Right kidney (tissue), 1 donor: ENCODE measurements at regions not wholly inside any gene's neighbourhood (a gene's known extent, or its start where the extent isn't known, plus 50 kb on each side); places are given as distances from the start of the nearest gene placed in this dataset.
"Not testable (repeated sequence)": the region's sequence is repeated elsewhere in the genome, so short reads cannot be mapped to it uniquely, and the experiment has no call there.

Source experiments
- DNase-seq: peaks from one replicate; pipeline ENCODE4 v3.0.0-alpha.2; 2016

DNA sequence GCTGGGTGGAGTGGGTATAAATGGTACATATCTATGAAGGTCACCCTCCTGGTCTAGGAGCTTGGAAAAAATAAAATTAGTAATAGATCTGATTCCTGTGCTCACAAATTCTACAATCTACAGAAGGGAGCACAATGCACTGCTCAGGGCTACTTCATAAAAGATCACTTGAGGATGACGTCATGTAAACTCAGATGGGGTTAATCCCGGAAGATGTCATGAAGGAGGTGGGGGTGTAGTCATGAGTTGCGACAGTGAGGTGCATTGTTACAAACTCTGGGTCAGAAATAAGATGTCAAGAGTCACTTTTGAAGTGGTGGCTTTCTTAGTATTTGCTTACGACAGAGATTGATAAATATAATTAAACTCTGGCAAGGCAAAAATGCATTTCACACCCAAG lies 68.2 kb downstream of the LHX9 start:
- no peak for DNase-seq

DNA sequence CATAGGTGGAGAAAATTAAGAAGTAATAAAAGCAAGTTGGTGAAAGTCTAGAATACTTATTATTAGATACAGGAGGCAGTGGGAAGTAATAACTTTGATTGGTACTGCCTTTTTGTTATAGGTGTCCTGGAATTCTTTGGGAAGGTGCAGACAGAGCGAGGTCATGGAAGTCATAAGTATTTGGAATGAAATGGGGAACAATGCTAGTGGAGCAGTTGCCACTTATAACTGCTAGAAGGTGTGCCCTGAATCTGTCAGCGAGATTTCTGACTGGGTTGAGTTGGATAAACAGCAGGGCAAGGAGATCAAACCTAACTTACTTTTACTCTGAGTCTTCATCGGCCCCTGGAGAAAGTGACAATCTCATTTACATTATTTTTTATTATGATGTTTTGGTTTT lies 69.6 kb downstream of the LHX9 start:
- DNase-seq, result no peak

- no peak for DNase-seq
Observed at GRCh38 chr1:197987294-197987693, 70.1 kb downstream of the LHX9 start.

DNA sequence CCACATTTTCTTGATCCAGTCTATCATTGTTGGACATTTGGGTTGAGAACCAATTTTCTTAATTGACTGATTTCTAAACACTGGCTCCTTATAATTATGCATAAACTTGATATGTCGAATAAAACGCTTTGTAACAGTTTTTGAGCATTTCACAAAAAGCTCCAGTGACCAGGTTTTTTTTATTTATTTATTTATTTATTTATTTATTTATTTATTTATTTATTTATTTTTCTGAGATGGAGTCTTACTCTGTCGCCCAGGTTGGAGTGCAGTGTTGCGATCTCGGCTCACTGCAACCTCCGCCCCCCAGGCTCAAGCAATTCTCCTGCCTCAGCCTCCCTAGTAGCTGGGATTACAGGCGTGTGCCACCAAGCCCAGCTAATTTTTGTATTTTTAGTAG lies 71.4 kb downstream of the LHX9 start:
- DNase-seq, result not testable (repeated sequence)

DNA sequence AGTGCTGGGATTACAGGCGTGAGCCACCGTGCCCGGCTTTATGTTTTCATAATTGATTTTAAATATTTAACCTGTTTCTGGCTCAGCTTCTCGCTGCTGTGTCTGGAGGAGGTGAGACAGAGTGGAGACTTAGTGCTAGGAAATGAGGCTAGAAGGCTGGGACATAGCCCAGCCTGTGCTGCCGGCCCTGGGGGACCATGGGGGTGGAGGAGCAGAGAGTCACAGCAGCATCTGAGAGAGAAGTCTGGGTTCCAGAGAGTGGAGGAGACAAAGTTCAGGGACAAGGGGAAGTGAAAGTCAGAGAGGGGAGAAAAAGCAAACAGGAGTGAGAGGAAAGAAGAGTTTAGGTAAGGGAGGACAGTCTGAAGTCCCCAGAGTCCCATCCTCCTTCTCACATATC lies 71.9 kb downstream of the LHX9 start:
- DNase-seq, result no peak

GRCh38 chr1:197991594-197991993 lies 74.4 kb downstream of the LHX9 start:
- no peak for DNase-seq

GRCh38 chr1:197994907-197995407 lies 77.8 kb downstream of the LHX9 start:
- DNase-seq, result no peak

DNA sequence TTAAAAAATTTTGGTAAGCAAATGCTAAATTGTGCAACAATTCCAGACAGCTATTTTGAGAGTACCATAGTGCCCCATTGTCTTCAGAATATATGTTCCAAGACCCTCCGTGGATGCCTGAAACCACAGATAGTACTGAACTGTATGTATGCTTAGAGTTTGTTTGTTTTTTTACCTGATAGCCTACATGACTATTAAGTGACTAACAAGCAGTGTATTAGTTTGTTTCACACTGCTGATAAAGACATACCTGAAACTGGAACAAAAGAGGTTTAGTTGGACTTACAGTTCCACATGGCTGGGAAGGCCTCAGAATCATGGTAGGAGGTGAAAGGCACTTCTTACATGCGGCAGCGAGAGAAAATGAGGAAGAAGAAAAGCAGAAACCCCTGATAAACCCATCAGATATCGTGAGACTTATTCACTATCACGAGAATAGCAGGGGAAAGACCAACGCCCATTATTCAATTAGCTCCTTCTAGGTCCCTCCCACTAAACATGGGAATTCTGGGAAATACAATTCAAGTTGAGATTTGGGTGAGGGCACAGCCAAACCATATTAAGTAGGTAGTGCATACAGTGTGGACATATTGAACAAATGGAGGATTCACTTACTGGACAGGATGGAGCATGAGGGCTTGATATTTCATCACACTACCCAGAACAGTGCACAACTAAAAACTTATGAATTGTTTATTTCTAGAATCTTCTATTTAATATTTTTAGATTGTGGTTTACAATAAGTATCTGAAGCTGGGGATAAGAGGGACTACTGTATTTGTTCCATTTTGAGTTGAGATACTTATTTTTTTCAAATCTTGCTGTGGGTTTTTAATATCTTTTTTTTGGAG lies 78.5 kb downstream of the LHX9 start:
- DNase-seq, result no peak

DNA sequence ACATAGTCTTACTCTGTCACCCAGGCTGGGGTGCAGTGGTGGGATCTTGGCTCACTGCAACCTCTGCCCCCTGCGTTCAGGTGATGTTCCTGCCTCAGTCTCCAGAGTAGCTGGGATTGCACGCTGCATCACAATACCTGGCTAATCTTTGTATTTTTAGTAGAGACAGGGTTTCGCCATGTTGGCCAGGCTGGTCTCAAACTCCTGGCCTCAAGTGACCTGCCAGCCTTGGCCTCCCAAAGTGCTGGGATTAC lies 79.0 kb downstream of the LHX9 start:
- DNase-seq, result not testable (repeated sequence)

GRCh38 chr1:197998110-197998509 lies 80.9 kb downstream of the LHX9 start:
- DNase-seq, result no peak

DNA sequence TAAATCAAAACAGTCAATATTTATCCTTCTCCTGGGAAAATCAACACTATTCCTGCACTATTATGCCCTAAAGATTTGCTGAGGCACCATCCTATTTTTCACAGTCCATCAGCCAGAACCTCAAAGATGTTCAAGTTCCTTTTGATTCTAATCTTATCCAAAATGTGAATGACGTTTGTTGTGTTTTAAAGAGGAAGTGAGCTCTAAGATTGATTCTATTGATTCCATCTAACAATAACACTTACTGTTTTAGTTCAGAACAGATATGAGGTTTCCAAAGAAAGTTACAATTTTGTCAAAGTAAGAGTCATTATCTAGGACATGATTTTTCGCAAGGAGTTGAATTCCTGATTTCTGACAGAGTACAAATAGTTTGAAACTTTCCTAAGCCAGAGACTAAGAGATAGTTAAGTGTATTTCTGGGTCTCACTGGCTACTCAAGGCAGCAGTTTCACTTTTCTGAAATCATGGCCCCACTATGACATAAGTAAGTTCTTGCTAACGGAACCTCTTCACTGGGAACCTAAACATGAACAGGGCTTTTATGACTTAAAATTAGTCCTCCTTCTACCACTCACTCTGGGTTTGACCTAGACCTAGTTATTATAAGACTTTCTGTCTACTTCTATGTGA lies 84.7 kb downstream of the LHX9 start:
- DNase-seq, result no peak

DNA sequence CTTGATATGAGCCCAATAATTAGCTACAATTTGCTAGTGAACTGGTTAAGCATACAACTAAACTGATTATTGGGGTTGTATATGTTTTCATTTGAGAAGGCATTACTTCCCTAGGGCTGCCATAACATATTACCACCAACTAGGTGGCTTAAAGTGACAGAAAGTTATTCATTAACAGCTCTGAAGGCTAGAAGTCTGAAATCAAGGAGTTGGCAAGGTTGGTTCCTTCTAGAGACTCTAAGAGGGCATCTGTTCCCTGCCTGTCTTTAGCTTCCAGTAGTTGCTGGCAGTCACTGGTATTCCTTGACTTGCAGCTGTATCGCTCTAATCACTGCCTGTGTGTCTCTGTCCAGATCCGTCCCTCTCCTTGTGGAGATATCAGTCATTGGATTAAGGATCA lies 86.3 kb downstream of the LHX9 start:
- DNase-seq, result no peak

DNA sequence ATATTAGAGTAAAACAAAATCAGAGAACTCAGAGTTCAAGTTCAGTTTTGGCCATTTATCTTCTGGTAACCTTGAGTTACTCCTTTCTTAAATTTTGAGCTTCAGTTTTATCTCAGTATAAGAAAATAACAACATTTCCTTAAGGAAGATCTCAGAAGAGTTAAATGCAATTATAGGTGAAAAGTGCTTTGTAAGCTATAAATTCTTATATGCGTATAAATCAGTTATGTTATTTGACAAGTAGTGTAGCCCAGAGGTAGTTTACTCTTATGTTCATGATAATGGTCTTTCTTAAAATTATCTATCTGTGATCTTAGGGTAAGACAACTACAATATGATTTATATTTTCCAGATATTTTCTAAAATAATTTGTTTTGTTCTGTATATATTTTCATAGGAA lies 89.8 kb downstream of the LHX9 start:
- DNase-seq, result no peak

- DNase-seq, result no peak
Observed at GRCh38 chr1:198007687-198008607, 90.8 kb downstream of the LHX9 start.

DNA sequence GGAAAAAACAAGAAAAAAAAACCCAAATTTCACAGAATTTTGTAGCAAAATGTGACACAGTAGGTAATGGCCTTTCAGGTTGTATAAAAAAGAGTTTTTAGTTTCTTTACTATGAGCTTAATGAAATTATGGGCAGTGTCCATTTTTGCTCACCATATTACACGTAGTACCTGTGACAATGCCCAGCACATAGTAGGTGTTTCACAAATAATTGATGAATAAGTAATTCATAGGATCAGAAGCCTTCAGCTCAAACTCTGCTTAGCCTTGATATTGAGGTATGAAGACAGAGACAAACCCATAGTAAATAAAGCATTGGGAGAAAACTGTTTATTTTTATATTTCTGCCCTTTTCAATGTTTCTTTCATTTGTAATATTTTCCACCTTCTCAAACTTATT lies 97.2 kb downstream of the LHX9 start:
- DNase-seq, result no peak

- no peak for DNase-seq
Observed at GRCh38 chr1:198015309-198015708, 98.1 kb downstream of the LHX9 start.

GRCh38 chr1:198018529-198018928 lies 101.4 kb downstream of the LHX9 start:
- no peak for DNase-seq

DNA sequence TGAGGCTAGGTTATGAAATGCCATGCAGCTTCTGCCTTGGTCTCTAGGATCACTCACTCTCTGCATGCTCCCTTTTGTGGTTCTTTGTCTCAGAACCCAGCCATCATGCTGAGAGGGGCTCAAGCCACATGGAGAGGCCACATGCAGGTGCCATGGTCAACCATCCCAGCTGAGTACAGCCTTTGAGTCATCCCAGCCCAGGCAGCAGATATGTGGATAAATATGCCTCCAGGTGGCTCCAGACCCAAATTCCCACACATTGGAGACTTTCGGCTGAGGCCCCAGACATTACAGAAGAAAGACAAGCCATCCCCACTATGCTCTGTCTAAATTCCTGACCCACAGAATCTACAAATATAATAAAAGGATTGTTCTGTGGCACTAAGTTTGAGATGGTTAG lies 102.0 kb downstream of the LHX9 start:
- no peak for DNase-seq

- no peak for DNase-seq
Observed at GRCh38 chr1:198024336-198024735, 107.2 kb downstream of the LHX9 start.

GRCh38 chr1:198024782-198025181 lies 107.6 kb downstream of the LHX9 start:
- DNase-seq, result no peak

- no peak for DNase-seq
Observed at GRCh38 chr1:198030682-198031081, 113.5 kb downstream of the LHX9 start.

GRCh38 chr1:198031086-198031485 lies 113.9 kb downstream of the LHX9 start:
- DNase-seq, result no peak

- no peak for DNase-seq
Observed at GRCh38 chr1:198032668-198033067, 115.5 kb downstream of the LHX9 start.
